ENCODE measurements at regions not wholly inside any gene's neighbourhood (a gene's known extent, or its start where the extent isn't known, plus 50 kb on each side); places are given as distances from the start of the nearest gene placed in this dataset.
"Not testable (repeated sequence)": the region's sequence is repeated elsewhere in the genome, so short reads cannot be mapped to it uniquely, and the experiment has no call there.

DNA sequence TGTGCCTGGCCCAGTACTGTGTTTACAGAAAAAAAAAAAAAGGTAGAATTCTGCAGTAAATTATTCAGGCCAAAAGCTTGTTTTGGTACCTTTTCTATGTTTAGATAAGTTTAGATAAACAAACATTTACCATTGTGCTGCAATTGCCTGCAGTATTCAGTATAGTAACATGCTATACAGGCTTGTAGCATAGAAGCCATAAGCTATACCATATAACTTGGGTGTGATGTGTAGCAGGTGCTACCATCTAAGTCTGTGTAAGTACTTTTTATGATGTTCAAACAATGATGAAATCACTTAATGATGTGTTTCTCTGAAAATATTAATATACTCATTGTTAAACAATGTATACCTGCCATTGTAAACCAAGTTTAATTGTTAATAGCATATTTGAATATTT lies 241.6 kb upstream of the HS3ST1 start:
- Mint-ChIP-seq H3K4me3 (no peak overlapping the region), H3K27me3 (peaks cover 0 to under 1% of the 10 kb centered on the region in 2 donors), H3K4me1 (no peaks in the 10 kb centered on the region), H3K27ac (no peak overlapping the region), H3K9me3 (no peaks in the 10 kb centered on the region), H3K36me3 (no peaks in the 10 kb centered on the region)
- Histone ChIP-seq H3K27ac (ENCODE audit: low read depth, low read length) (no peak overlapping the region), H3K27me3 (ENCODE audit: insufficient read depth, low read length, poor library complexity, severe bottlenecking) (no peaks in the 10 kb centered on the region), H3K4me1 (ENCODE audit: insufficient read depth, low read length) (no peaks in the 10 kb centered on the region), H3K9me3 (ENCODE audit: low read length) (no peaks in the 10 kb centered on the region), H3K36me3 (ENCODE audit: insufficient read depth, low read length) (no peaks in the 10 kb centered on the region), H3K4me3 (ENCODE audit: low read length) (no peak overlapping the region)
- DNase-seq = no peak
- POLR2A ChIA-PET = no interaction called here
- CTCF ChIA-PET = no interaction called here

DNA sequence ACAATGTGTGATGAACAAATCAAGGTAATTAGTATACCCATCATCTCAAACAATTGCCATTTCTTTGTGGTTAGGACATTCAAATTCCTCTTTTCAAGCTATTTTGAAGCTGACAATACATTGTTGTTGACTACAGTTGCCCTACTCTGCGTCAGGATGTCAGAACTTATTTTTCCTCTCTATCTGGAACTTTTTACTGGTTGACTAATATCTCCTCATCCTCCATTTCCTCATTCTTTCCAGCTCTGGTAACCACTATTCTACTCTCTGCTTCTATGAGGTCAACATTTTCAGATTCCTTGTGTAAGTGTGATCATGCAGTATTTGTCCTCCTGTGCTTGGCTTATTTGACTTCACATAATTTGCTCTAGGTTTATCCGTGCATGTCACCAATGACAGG lies 240.5 kb upstream of the HS3ST1 start:
- Histone ChIP-seq H3K4me1 (ENCODE audit: insufficient read depth, low read length) (no peaks in the 10 kb centered on the region), H3K9me3 (ENCODE audit: low read length) (no peaks in the 10 kb centered on the region), H3K27me3 (ENCODE audit: insufficient read depth, low read length, poor library complexity, severe bottlenecking) (no peaks in the 10 kb centered on the region), H3K4me3 (ENCODE audit: low read length) (no peak overlapping the region), H3K27ac (ENCODE audit: low read depth, low read length) (no peak overlapping the region), H3K36me3 (ENCODE audit: insufficient read depth, low read length) (no peaks in the 10 kb centered on the region)
- ChIA-PET POLR2A (no interaction called here), CTCF (no interaction called here)
- Mint-ChIP-seq H3K4me1 (no peaks in the 10 kb centered on the region), H3K9me3 (no peaks in the 10 kb centered on the region), H3K27me3 (no peaks in the 10 kb centered on the region), H3K36me3 (no peaks in the 10 kb centered on the region), H3K27ac (no peak overlapping the region), H3K4me3 (no peak overlapping the region)
- DNase-seq = no peak

DNA sequence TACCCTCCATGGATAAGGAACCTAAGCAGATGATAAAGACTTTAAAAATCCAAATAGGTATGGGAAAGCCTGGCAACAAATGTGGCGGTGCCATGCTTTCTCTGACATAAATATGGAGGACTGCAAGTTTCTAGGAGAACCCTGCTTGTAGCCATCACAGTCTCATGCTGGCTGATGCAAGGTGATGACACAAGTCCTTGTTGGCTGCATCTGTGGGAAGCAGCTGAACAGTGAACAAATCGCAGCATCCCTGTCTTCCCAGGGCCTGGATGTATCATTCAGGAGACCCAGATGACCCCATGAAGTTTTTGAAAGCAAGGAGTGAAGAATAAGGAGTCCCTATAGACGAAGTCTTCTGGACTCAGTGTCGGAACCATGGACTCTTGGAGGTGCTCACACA lies 234.4 kb upstream of the HS3ST1 start:
- ChIA-PET POLR2A (no interaction called here), CTCF (no interaction called here)
- no peak overlapping the region for H3K27ac ChIP-seq (ENCODE audit: low read depth, low read length)
- no peaks in the 10 kb centered on the region for H3K4me1 Mint-ChIP-seq
- no peaks in the 10 kb centered on the region for H3K36me3 Mint-ChIP-seq
- no peaks in the 10 kb centered on the region for H3K27me3 Mint-ChIP-seq
- DNase-seq = no peak
- no peak overlapping the region for H3K4me3 ChIP-seq (ENCODE audit: low read length)
- no peak overlapping the region for H3K4me3 Mint-ChIP-seq
- no peaks in the 10 kb centered on the region for H3K36me3 ChIP-seq (ENCODE audit: insufficient read depth, low read length)
- H3K27me3 ChIP-seq (ENCODE audit: insufficient read depth, low read length, poor library complexity, severe bottlenecking) = no peaks in the 10 kb centered on the region
- H3K9me3 Mint-ChIP-seq = no peaks in the 10 kb centered on the region
- H3K9me3 ChIP-seq (ENCODE audit: low read length) = no peaks in the 10 kb centered on the region
- no peaks in the 10 kb centered on the region for H3K4me1 ChIP-seq (ENCODE audit: insufficient read depth, low read length)
- H3K27ac Mint-ChIP-seq = no peak overlapping the region

DNA sequence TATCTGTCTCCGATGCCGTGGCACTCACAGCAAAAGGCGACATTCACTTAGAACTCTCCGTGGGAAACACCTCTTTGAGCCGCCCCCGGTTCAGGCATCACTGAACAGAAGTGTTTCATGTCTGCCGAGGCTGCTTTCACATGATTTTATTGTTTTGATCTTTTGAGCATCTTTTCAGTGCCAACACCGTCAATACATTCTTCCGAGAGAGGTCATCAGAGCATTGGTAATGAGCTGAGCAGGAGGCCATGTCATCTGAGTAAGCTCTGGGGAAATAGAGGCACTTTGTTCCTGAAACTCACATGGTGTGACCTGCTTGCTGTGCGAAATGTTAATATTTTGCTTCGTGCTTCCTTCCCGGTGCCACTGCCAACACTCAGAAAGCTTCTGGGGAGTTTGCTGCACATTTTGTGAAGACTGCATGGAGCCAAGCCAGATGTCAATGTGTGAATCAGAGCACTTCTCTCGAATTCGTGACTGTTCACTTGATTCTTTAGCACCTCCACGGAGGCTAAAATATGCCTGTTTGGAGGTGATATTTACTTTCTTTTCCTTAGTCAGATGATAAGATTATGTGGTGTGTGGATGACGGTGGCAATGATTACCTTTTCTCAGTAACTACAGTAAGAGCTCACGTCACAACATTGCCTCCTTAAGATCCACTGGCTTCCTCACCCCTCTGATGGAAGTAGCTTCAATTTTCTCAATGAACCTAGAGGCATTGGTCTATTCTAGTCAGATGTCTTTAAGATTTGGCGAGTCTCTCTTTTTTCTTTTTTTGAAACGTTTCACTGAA lies 222.3 kb upstream of the HS3ST1 start:
- Histone ChIP-seq H3K4me3 (ENCODE audit: low read length) (no peak overlapping the region), H3K9me3 (ENCODE audit: low read length) (no peaks in the 10 kb centered on the region), H3K4me1 (ENCODE audit: insufficient read depth, low read length) (no peaks in the 10 kb centered on the region), H3K36me3 (ENCODE audit: insufficient read depth, low read length) (no peaks in the 10 kb centered on the region), H3K27me3 (ENCODE audit: insufficient read depth, low read length, poor library complexity, severe bottlenecking) (no peaks in the 10 kb centered on the region), H3K27ac (ENCODE audit: low read depth, low read length) (no peak overlapping the region)
- Mint-ChIP-seq H3K27ac (no peak overlapping the region), H3K4me1 (no peaks in the 10 kb centered on the region), H3K4me3 (no peak overlapping the region), H3K36me3 (no peaks in the 10 kb centered on the region), H3K27me3 (peaks cover 1 to 11% of the 10 kb centered on the region in 2 donors), H3K9me3 (peaks cover 0 to 5% (median 0%) of the 10 kb centered on the region in 5 donors)
- ChIA-PET POLR2A (no interaction called here), CTCF (no interaction called here)
- DNase-seq = no peak

DNA sequence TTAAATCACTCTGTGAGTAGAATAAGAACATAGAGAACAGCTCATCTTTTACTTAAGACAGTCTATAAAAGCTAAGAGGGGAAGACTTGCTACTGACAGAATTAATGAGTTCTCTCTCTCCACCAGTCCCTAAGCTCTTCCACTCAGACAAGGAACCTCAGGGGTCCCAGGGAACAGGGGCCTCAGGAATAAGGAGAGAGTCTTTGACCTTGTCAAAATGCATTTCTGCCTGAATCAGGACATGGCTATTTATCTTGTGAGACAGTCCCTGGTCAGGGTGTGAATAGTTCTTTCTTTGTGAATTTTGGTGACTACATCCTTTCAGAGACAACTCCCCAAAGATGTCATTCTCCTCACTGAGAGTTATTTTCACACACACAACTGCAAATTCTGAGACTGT lies 218.7 kb upstream of the HS3ST1 start:
- Mint-ChIP-seq H3K27me3 (peaks cover 1 to 11% of the 10 kb centered on the region in 2 donors), H3K4me3 (no peak overlapping the region), H3K9me3 (peaks cover 1 to 7% (median 4%) of the 10 kb centered on the region in 5 donors), H3K36me3 (no peaks in the 10 kb centered on the region), H3K27ac (peak overlapping the region in 1 of 8 donors; percentile 8), H3K4me1 (no peaks in the 10 kb centered on the region)
- no peak overlapping the region for H3K27ac ChIP-seq (ENCODE audit: low read depth, low read length)
- ChIA-PET CTCF (no interaction called here), POLR2A (no interaction called here)
- H3K9me3 ChIP-seq (ENCODE audit: low read length) = no peaks in the 10 kb centered on the region
- no peaks in the 10 kb centered on the region for H3K27me3 ChIP-seq (ENCODE audit: insufficient read depth, low read length, poor library complexity, severe bottlenecking)
- no peaks in the 10 kb centered on the region for H3K4me1 ChIP-seq (ENCODE audit: insufficient read depth, low read length)
- DNase-seq = no peak
- no peaks in the 10 kb centered on the region for H3K36me3 ChIP-seq (ENCODE audit: insufficient read depth, low read length)
- H3K4me3 ChIP-seq (ENCODE audit: low read length) = no peak overlapping the region

DNA sequence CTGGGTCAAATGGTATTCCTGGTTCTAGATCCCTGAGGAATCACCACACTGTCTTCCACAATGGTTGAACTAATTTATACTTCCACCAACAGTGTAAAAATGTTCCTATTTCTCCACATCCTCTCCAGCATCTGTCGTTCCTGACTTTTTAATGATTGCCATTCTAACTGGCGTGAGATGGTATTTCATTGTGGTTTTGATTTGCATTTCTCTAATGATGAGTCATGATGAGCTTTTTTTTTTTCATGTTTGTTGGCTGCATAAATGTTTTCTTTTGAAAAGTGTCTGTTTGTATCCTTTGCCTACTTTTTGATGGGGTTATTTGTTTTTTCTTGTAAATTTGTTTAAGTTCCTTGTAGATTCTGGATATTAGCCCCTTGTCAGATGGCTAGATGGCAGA lies 214.4 kb upstream of the HS3ST1 start:
- H3K27me3 ChIP-seq (ENCODE audit: insufficient read depth, low read length, poor library complexity, severe bottlenecking); H3K27ac ChIP-seq (ENCODE audit: low read depth, low read length); H3K27ac Mint-ChIP-seq; H3K4me3 Mint-ChIP-seq; H3K36me3 ChIP-seq (ENCODE audit: insufficient read depth, low read length); DNase-seq; H3K4me1 ChIP-seq (ENCODE audit: insufficient read depth, low read length); H3K9me3 ChIP-seq (ENCODE audit: low read length); H3K4me1 Mint-ChIP-seq; POLR2A ChIA-PET; H3K36me3 Mint-ChIP-seq; CTCF ChIA-PET; H3K27me3 Mint-ChIP-seq; H3K4me3 ChIP-seq (ENCODE audit: low read length): not testable (repeated sequence)
- H3K9me3 Mint-ChIP-seq = peaks cover 2 to 12% (median 7%) of the 10 kb centered on the region in 5 donors

DNA sequence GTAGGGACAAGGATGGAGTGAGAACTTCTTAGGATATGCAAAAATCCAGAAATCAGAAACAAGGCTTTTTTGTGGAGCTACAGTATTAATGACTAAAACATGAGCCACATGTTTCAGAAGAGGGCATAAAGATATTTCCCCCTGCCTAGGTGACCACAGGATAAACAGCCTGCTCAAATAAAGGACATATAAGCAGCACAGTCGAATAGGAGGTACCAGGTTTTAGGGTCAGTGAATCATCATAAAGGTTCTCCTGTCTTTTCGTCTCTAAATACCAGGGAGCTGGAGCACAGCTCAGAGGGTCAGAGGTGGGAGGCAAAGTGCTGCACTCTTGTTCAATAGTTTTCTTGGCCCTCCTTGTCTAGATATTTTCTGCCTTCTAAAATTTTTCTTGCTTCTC lies 211.9 kb upstream of the HS3ST1 start:
- Histone ChIP-seq H3K36me3 (ENCODE audit: insufficient read depth, low read length) (no peaks in the 10 kb centered on the region), H3K4me1 (ENCODE audit: insufficient read depth, low read length) (no peaks in the 10 kb centered on the region), H3K27me3 (ENCODE audit: insufficient read depth, low read length, poor library complexity, severe bottlenecking) (no peaks in the 10 kb centered on the region), H3K27ac (ENCODE audit: low read depth, low read length) (no peak overlapping the region), H3K4me3 (ENCODE audit: low read length) (no peak overlapping the region), H3K9me3 (ENCODE audit: low read length) (no peaks in the 10 kb centered on the region)
- DNase-seq = no peak
- Mint-ChIP-seq H3K4me1 (no peaks in the 10 kb centered on the region), H3K4me3 (no peak overlapping the region), H3K27ac (no peak overlapping the region), H3K36me3 (no peaks in the 10 kb centered on the region), H3K27me3 (peaks cover 0 to 3% of the 10 kb centered on the region in 2 donors), H3K9me3 (peaks cover 0 to 12% (median 7%) of the 10 kb centered on the region in 5 donors)
- POLR2A ChIA-PET = no interaction called here
- CTCF ChIA-PET = no interaction called here

DNA sequence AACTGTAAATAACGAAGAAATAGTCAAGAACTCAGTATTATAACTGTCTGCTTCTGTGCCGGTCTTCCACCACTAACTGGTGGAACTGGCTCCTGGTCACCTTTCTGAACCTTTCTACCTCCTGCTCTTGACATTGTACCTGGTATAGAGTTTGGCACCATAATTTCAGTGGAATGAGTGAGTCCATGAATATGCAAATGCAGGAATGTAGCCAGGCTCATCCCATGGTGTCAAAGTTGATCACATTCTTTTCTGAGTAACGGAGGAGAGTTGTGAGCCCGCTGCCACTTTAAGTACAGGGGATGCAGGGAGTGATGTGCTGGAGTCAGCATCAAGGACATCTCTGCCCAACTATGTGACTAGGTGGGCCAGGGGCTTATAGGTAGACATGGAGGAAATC lies 207.9 kb upstream of the HS3ST1 start:
- Mint-ChIP-seq H3K27ac (peak overlapping the region in 1 of 8 donors; percentile 87), H3K9me3 (peaks cover 0 to 12% (median 4%) of the 10 kb centered on the region in 5 donors), H3K27me3 (peaks cover 0 to 3% of the 10 kb centered on the region in 2 donors), H3K4me3 (no peak overlapping the region), H3K36me3 (no peaks in the 10 kb centered on the region), H3K4me1 (no peaks in the 10 kb centered on the region)
- no peak for DNase-seq
- Histone ChIP-seq H3K4me3 (ENCODE audit: low read length) (no peak overlapping the region), H3K36me3 (ENCODE audit: insufficient read depth, low read length) (no peaks in the 10 kb centered on the region), H3K9me3 (ENCODE audit: low read length) (no peaks in the 10 kb centered on the region), H3K4me1 (ENCODE audit: insufficient read depth, low read length) (no peaks in the 10 kb centered on the region), H3K27ac (ENCODE audit: low read depth, low read length) (no peak overlapping the region), H3K27me3 (ENCODE audit: insufficient read depth, low read length, poor library complexity, severe bottlenecking) (no peaks in the 10 kb centered on the region)
- CTCF ChIA-PET = no interaction called here
- POLR2A ChIA-PET = no interaction called here
